ENCODE measurements at regions not wholly inside any gene's neighbourhood (a gene's known extent, or its start where the extent isn't known, plus 50 kb on each side); places are given as distances from the start of the nearest gene placed in this dataset.
"Not testable (repeated sequence)": the region's sequence is repeated elsewhere in the genome, so short reads cannot be mapped to it uniquely, and the experiment has no call there.

GRCh38 chr2:128641421-128642080 lies 322.9 kb upstream of the HS6ST1 start:
- no peak for DNase-seq

DNA sequence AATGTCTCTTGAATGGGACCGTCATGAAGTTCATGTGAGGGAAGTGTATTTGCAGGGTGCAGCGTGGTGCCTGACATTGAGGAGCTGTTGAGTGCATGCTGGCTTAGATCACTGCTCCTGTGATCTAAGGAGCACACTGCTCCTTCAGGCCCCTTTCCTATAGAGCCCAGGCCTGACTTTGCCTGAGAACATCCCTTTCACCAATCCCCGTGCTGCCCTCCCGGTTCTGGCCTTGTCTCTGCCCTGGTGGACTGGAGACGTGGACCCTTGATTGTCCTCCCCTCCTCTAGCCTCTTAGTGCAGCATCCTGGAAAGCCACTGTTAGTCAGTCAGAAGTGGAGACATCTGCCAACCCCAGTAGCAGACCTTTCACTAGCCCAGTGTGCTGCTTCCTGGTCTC lies 323.6 kb upstream of the HS6ST1 start:
- no peak for DNase-seq

DNA sequence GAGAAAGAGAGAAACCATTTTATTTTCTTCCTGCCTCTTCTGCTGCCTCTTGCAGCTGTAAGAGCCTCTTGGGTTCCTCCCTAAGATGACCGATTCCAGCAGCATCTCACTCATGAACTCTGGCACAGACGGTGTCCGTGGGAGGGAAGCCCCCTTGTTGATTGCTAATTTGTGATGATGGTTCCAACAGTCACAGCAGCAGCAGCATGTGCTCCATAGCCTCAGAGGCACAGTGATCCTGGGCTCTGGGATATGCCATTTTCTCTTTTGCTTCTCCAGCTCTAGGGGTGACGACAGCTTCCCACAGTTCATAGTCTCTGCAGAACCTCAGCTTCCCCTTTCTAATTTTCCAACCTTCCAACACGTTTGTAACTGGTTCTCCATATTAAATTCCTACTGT lies 324.2 kb upstream of the HS6ST1 start:
- no peak for DNase-seq

DNA sequence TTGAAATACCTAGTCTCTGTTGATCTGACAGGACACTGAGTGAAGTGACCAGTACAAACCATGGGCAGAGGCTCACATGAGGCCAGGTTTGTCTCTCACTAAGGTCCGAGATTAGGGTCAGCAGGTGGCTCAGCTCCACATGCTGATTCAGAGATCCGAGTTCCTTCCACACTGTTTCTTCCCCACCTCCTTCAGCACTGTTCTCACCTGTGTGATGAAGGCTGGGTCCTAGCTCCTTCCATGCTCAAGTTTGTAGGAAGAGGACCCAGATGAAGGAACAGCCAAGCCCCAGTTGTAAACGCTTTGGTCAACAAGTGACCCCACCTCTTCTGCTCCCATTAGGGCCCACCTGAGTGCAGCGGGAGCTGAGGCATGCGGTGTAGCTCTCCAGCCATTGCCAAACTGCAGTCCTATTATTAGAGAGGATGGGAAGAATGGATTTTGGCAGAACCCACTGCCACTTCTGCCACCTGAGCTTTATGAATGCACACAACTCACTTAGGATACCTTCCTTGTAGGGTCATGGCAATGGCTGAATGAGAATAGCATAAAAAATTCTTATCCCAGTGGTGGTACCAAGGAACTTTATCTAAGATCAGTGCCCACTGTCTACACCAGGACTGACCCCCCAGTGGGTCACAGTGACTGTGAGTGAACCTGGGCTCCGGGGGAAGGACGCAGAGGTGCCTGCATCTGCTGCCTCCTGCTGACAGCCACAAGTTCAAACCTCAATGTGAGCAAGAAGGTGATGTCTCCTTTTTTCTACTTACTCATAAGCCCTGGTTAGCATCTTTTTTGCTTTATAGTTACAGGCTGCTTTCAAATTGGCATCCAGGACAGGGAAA lies 324.8 kb upstream of the HS6ST1 start:
- DNase-seq = no peak

DNA sequence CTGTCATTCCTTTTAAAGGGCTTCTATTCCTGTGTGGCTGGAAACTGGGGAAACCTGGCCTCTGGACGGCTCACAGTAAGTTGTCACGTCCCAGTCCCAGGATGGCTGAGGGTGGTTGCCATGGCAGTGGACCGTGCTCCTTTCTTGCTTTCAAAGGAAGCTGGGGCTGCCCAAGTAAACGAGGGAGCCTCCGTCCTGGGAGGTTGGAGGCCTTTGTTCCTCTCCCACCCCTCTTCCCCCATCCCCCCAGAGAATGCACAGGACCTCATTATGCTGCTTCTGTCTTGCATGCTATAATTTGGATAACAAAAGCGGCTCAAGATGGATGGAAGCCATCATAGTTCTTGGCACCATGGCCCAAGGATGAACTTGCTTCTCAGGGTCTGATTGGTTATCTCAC lies 325.5 kb upstream of the HS6ST1 start:
- DNase-seq = no peak

DNA sequence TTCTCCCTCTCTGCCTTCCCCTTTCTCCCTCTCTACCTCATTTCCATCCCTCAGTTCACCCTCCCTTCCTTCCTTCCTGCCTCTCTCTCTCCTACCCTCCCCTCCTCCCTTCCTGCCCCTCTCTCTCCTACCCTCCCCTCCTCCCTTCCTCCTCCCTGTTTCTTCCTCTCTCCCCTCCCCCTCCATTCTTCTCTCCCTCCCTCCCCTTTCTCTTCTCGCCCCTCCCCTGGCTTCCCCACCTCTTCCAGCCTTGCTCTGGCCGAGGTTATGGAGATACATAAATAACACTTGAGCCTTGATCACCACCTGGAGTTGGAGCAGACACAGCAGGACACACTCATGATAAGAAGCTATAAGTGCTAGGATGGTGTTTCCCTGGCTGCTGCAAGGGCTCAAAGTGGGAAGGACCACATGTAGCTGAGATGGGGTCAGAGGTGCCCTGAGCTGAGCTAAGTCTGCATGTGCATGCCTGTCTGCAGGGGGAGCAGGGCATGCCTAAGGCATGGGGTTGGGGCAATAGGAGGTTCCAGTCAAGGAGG lies 326.1 kb upstream of the HS6ST1 start:
- no peak for DNase-seq

- no peak for DNase-seq
Measured at GRCh38 chr2:128645631-128646030, 327.0 kb upstream of the HS6ST1 start.

DNA sequence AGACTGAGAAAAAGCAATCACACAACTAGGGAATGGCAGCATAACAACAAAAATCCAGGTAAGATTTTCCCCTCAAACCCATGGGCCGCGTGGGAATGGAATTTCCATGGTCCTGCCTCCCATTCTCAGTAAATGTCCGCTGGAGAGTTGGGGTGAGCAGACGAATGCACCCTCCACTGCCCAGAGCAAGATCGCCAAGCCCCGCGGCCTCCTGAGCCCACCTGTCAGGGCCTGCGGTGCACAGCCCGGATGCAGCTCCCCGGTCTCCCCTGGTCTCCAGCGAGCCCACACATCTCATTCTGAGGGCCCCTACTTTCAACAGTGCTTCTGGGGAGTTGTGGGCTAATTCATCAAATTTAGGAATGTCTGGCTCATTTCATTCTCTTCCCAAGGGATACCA lies 327.4 kb upstream of the HS6ST1 start:
- DNase-seq = no peak

GRCh38 chr2:128646691-128647090 lies 328.0 kb upstream of the HS6ST1 start:
- no peak for DNase-seq

GRCh38 chr2:128651000-128651399 lies 332.3 kb upstream of the HS6ST1 start:
- DNase-seq = no peak

GRCh38 chr2:128654408-128654807 lies 335.7 kb upstream of the HS6ST1 start:
- no peak for DNase-seq

DNA sequence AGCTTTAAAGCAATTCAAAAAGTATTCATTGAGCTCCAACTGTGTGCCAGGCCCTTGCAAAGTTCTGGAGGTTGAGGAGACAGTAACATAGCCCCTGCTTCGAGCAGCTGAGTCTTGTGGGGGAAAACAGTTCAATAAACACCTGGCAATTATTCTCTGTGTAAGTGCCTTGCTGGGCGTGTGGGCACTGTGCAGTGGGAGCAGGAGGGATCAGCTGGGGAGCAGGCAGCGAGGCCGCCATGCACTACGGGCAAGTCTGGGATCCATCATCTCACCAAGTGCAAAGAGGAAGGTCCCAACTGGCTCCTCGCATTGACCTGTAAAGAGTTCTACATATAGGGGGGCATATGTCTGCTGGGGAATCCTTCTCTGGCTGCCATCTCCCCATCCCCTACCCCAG lies 342.2 kb upstream of the HS6ST1 start:
- DNase-seq = no peak

DNA sequence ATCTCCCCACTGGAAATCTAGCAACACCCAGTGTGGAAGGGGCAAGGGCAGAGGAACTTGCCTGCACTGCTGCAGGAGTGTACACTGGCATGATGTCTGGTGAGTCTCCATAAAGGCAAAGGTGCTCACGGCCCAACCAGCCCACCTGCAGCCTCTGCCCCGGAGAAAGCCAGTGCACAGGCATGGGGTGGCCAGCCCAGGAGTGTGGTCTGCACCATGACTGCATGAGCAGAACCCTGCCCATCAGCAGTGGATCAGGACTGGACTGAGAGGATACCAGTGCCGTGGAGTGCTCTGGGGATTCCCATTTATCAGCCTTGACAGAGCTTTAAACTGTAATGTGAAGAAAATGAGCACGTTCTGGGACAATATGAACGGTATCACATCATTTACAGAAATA lies 342.6 kb upstream of the HS6ST1 start:
- no peak for DNase-seq

DNA sequence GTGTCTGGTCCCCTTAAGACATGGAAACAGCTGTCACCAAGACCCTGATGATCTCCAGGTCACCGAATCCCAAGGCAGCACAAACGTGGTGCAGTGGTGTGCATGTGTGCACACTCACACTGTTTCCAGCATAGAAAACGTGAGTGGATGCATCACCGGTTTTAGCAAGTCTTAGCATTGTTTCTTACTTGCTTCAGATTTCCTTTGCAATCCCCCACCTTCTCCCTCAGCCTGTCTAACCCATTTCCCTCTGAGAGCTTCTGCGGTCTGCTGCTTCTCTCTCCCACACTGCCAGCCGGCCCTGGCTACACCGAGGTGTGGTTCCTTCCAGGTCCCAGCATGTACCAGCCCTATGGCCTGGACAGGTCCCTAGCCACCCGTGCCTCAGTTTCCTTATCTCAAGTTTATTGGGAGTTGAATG lies 343.4 kb upstream of the HS6ST1 start:
- no peak for DNase-seq

GRCh38 chr2:128663371-128664050 lies 344.8 kb upstream of the HS6ST1 start:
- no peak for DNase-seq

- no peak for DNase-seq
Measured at GRCh38 chr2:128664499-128664971, 345.9 kb upstream of the HS6ST1 start.

- no peak for DNase-seq
Measured at GRCh38 chr2:128665113-128665512, 346.4 kb upstream of the HS6ST1 start.

- DNase-seq = no peak
Measured at GRCh38 chr2:128666596-128666995, 347.9 kb upstream of the HS6ST1 start.

- DNase-seq = no peak
Measured at GRCh38 chr2:128667391-128667790, 348.7 kb upstream of the HS6ST1 start.

DNA sequence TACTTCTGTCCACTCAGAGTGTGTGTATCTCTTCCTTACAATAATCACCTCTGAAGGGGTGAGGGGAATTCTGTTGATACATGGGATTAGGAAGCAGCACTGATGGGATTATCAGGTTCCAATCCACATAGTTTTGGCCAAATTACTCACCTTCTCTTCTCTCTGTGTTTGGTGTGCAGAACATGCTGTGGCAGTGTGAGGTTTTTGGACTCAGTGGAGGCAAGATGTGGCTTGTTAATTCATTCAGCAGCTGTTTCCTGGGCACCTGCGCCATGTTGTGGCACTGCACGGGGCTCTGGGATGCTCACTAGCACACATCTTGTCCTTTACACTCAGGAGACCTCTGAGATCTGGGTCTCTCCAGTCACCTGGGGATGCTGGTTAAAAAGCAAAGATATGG lies 350.3 kb upstream of the HS6ST1 start:
- DNase-seq = no peak

- DNase-seq = no peak
Measured at GRCh38 chr2:128670066-128670465, 351.4 kb upstream of the HS6ST1 start.

DNA sequence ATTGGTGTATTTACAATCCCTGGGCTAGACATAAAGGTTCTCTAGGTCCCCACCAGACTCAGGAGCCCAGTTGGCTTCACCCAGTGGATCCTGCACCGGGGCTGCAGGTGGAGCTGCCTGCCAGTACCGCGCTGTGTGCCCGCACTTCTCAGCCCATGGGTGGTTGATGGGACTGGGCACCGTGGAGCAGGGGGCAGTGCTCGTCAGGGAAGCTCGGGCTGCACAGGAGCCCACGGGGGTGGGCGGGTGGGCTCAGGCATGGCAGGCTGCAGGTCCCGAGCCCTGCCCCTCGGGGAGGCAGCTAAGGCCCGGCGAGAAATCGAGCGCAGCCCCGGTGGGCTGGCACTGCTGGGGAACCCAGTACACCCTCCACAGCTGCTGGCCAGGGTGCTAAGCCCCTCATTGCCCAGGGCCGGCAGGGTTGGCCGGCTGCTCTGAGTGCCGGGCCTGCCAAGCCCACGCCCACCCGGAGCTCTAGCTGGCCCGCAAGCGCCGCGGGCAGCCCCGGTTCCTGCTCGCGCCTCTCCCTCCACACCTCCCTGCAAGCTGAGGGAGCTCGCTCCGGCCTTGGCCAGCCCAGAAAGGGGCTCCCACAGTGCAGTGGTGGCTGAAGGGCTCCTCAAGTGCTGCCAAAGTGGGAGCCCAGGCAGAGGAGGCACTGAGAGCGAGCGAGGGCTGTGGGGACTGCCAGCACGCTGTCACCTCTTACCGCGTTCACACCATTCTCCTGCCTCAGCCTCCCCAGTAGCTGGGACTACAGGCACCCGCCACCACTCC lies 353.5 kb upstream of the HS6ST1 start:
- DNase-seq = not testable (repeated sequence)

DNA sequence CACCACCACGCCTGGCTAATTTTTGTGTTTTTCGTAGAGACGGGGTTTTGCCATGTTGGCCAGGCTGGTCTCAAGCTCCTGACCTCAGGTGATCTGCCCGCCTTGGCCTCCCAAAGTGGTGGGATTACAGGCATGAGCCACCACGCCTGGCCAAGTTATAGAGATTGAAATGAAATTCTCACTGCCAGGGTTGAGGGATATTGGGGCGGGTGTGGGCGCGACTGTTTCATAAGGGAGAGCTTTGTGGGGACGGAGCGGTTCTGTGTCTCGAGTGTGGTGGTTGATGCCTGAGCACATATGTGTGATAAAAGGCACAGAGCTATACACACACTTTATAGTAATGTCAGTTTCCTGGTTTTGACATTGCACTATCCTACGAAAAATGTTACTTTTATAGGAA lies 361.0 kb upstream of the HS6ST1 start:
- DNase-seq = not testable (repeated sequence)

All from activated CD4-positive, alpha-beta T cell treated with anti-CD3 and anti-CD28 coated beads, Interleukin-2, amount 50 U/mL, for 1 hour (primary cell).